ENCODE measurements at regions not wholly inside any gene's neighbourhood (a gene's known extent, or its start where the extent isn't known, plus 50 kb on each side); places are given as distances from the start of the nearest gene placed in this dataset.
A peak's percentile ranks its signal among the peaks of the same experiment; 100 is the strongest.

DNA sequence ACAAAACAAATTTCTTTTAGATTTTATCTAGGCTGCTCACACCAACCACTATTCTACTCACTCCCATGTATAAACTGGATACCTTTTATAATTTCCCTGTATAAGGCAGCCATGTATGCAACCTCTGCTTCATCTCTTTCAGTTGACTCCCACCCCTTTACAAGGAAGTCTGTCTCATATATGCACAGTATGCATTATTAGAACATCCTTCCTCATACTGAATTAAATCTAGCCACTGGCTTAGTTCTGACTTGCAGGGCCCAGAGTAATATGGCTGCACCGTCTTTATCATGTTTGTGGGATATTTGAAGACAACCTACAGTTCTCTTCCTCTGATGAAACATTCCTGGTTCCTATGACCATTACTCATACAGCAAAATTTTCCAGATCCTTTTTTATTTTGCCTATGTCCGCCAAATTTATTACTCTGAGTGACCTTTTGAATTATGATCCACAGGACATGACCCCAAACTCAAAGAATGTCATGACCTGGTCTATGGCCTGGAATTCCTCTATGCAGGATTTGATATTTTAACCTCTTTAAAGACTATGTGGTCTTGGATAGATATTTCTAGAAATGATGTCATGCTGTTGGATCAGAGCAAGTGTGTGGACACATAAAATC, 76.6 kb upstream of the ITGA1 start:
- no peak for DNase-seq (ENCODE audit: low read depth)
- no peak overlapping the region for H3K4me3 ChIP-seq (ENCODE audit: low read length)
- TF ChIP-seq, protein P1, sequence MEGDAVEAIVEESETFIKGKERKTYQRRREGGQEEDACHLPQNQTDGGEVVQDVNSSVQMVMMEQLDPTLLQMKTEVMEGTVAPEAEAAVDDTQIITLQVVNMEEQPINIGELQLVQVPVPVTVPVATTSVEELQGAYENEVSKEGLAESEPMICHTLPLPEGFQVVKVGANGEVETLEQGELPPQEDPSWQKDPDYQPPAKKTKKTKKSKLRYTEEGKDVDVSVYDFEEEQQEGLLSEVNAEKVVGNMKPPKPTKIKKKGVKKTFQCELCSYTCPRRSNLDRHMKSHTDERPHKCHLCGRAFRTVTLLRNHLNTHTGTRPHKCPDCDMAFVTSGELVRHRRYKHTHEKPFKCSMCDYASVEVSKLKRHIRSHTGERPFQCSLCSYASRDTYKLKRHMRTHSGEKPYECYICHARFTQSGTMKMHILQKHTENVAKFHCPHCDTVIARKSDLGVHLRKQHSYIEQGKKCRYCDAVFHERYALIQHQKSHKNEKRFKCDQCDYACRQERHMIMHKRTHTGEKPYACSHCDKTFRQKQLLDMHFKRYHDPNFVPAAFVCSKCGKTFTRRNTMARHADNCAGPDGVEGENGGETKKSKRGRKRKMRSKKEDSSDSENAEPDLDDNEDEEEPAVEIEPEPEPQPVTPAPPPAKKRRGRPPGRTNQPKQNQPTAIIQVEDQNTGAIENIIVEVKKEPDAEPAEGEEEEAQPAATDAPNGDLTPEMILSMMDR (conservative IDR thresholded peaks at IDR 0.05; ENCODE audit: low read length): no peak

DNA sequence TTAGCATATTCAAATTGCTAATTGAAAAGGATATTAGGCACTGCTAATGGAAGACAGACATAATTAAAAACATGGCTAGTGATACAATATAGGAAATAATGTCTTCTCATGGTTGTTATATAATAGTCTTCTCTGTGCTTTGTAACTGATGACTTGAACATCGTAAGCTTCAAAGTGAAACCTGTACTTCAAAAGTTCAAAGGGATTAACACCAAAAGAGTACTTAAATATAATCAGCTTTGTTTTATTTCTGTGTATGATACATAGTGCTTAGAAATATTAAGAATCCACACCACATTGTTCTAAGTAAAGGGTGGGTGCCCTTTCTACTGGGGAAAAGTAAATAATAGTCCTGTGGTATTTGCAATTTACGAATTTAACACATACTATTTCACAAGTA, 75.4 kb upstream of the ITGA1 start:
- TF ChIP-seq, protein P1 (conservative IDR thresholded peaks at IDR 0.05; ENCODE audit: low read length): no peak
- H3K4me3 ChIP-seq (ENCODE audit: low read length): no peak overlapping the region
- DNase-seq (ENCODE audit: low read depth): no peak

DNA sequence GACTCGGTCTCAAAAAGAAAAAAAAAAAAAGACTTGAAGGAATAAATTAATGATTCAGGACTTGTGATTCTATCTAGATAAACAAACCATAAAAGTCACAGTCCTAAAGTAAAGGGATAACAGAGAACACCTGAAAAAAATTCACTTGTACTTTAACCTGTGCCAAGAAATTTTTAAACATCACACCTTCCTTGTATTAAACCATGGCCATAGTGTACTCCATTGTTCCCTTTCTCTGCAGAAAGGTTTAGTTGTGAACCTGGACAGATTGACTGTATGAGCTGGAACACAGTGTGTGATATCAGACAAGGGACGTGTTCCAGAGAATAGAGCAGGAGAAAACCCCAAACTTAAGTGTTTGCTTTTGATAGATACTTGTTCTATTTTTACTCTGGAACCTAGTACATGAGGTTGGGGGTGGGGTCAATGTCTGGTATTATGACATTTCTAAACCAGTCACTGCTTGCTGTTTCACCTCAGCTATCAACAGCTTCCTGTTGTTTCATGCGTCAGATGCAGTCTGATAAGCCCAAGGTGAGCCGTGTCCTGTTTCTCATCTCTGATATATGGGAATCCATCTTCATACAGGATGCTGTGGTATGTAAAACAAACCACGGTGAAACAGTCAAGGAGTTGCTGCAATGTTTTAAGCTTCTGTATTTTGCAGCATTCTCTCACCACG, 62.5 kb upstream of the ITGA1 start:
- H3K4me3 ChIP-seq (ENCODE audit: low read length): no peak overlapping the region
- peak; percentile 18 for DNase-seq (ENCODE audit: low read depth)
- TF ChIP-seq, protein P1 (conservative IDR thresholded peaks at IDR 0.05; ENCODE audit: low read length): no peak

DNA sequence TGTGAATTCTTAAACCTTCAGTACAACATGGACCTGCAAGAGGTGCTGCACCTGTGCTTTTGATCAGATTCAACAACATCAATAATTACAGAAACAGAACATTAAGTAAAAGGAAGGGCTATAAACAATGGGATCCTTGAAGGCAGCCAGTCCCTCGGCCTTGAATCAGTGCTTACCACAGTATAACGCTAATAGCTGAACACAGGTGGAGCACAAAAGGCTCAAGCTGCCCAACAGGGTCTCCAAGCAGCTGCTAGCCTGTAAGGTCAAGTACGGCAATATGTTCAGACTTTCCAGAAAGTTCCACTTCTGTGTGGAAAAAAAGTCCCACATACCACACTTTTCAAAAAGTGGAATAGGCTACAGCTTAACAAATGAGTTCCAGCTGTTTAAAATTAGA, 61.9 kb upstream of the ITGA1 start:
- TF ChIP-seq, protein P1 (conservative IDR thresholded peaks at IDR 0.05; ENCODE audit: low read length): no peak
- DNase-seq (ENCODE audit: low read depth): peak; percentile 29
- no peak overlapping the region for H3K4me3 ChIP-seq (ENCODE audit: low read length)

DNA sequence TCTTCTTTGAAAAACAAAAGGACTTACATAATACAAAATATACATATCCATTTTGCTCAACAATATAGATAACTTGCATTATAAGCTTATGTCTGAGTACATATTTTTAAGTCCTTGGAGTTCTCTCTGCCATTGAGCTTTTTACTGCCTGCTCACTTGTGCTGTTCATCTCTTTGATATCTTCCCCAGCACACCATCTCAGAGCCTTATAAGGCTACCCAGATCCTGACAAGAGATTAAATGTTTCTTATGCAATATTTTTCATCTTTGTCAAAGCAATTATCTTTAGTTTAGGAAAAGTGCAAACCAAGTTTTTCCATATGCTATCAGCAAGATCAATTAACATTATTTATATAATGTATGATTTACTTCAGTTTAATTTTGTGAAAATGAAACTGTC, 60.7 kb upstream of the ITGA1 start:
- no peak for DNase-seq (ENCODE audit: low read depth)
- no peak overlapping the region for H3K4me3 ChIP-seq (ENCODE audit: low read length)
- TF ChIP-seq, protein P1 (conservative IDR thresholded peaks at IDR 0.05; ENCODE audit: low read length): no peak

DNA sequence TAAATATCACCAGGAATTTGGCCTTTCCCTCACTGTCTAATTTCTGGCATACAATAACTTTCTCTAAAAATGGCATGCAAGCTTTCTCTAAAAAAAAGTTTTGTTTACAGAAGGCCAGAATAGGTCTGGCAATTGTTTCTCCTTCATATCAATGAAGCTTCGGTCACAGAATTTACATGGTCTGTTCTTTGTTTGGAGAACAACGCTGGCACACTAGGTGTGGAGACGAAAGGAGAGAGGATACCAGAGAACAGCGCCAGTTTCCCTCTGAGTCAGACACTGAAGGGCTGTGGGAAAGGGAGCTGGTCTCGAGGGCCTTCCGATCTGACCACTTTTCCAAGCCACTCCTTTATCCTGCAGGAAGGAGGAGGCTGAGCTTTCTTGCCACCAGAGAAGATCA, 60.1 kb upstream of the ITGA1 start:
- no peak overlapping the region for H3K4me3 ChIP-seq (ENCODE audit: low read length)
- DNase-seq (ENCODE audit: low read depth): peak; percentile 77

More for the DNA sequence above, 60.1 kb upstream of the ITGA1 start:
- TF ChIP-seq, protein P1 (conservative IDR thresholded peaks at IDR 0.05; ENCODE audit: low read length): no peak
